ENCODE measurements at regions not wholly inside any gene's neighbourhood (a gene's known extent, or its start where the extent isn't known, plus 50 kb on each side); places are given as distances from the start of the nearest gene placed in this dataset.

DNA sequence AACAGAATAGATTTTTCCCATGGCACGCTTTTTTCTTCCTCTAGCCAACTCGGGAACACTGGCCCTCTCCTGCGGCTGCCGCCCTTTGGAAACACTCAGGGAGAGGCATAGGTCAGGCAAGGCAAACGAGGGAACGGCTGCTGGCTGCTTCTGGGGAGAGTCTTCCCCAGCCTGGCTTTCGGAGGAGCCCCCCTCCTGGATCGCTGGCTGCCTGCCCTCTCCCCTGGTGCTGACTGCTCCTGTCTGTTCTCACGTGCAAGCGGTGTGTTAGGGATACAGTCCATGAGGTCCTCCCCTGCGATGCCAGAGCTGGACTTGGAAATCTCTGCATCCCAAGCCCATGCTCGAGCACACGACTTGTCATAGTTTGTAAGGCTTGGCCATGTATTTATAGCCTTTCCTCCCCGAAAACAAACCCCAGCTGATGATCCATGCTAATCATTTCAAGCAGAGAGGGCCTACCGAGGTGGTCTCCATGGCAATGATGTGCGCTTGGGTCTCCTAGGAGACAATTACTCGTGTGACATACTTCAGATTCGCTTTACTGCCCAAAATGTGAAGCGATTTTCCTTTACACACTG lies 315.6 kb upstream of the ATP10A start:
- DNase-seq = no peak

DNA sequence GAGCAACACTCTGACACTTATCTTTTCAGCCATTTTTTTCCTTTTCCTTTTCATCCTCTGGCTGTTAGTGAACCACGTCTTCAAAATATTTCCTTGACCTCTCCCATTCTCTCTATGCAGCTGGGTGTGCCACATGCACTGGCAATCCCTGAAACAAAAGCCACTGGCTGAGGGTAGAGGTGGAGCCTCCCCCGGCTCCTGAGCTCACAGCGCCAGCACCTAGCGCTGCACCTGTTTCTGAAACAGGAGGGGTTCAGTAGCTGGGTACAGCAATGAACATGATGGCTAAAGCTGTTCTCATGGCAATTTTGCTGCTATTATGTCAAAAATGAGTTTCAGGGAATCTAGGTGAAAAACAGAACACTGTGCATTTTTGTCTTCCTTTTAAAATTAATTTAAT lies 314.7 kb upstream of the ATP10A start:
- no peak for DNase-seq

DNA sequence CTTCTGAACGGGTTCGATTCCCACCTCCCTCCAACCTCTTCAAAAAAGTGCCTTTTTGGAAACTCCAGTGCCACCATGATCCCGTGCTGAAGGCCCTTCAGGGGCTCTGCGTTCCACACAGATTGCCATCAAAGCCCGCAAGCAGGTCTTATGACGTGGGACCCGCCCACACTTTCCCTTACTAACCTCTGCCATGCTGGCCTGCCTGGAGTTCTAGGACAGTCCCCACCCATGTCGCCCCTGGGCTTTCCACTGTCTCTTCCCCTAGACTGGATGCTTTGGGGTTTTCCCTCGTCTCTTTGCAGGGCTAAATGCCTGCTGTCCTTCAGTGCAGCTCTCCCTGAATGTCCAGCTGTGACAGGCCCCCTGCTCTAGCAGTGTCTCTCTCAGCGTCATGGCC lies 313.7 kb upstream of the ATP10A start:
- no peak for DNase-seq

DNA sequence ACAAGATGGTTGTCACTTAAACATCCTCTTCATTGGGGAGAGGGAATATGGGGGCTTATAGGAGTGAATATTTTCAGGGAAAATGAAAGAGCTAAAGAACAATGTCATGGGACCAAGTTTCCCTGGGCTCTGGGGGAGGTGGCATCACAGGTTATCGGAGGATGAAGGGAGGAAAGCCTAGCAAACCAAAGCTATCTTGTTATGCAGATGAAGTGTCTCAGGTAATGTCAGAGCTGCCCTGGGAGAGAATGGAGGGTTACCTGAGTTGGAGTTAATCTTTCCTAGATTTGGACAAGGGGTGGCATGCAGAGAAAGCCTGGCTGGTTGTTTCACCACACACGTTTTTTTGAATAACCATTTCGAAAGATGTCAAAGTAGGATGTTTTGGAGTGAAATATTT lies 308.1 kb upstream of the ATP10A start:
- DNase-seq = no peak

DNA sequence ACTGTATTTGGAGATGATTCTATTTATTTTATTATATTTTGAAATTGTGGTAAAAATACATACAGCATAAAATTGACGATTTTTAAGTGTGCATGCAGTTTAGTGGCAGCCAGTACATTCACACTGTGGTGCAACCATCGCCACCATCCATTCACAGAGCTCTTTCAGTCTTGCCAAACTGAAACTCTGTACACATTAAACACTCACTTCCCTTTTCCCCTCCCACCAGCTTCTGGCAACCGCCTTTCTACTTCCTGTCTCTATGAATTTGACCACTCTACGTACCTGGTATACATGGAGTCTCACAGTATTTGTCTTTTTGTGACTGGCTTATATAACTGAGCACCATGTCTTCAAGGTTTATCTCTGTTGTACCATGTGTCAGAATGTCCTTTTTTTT lies 303.3 kb upstream of the ATP10A start:
- no peak for DNase-seq

DNA sequence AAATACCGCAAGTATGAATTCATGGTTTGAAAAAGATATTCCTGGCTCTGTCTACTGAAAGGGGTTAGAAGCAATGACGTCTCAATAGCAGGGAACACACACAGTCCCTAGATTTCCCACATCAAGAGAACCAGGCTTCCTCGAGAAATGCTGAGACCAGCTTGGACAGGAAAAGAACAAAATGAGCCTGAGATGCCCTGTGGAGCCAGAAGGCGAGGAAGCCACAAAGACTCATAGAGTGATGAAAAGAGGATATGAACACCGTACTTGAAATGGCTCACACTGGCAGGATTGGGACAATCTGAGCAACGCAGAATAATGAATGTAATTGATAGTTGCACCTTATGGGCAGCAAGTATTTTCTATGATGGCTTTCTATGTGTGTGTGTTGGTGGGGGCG lies 302.4 kb upstream of the ATP10A start:
- no peak for DNase-seq

DNA sequence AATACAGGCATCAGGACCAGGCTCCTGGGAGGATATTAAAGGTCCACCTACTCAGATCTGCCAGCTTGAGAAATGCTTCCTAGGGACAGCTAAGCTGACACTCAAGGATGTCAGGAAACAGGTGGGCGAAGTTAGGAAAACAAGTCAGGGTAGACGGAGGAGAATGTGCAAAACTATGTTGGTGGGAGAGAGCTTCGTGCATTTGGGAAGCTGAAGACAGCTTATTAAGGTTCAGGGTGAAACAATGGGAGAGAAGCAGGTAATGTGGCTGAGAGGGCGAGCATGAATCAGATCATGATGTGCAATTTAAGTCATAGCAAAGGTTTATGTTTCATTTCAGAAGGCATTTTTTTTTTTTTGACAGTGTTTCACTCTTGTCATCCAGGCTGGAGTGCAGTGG lies 297.2 kb upstream of the ATP10A start:
- no peak for DNase-seq

DNA sequence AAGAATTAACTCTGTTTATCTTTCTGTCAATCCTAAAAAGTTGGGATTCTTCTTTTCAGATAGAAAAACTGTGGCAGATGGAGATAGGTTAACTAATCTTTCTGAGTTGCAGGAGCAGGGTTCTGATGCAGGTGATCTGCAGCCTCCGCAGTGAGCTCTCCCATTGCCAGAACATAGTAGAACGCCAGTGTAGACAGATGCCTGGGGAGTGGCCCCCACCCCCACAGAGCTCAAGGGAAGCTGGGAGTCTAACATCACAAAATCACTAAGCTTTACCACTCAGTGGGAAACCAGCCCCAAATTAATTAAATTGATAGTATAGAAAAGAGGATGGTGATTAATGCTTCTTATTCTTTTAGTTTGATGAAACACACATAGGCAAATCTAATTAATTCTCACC lies 295.0 kb upstream of the ATP10A start:
- DNase-seq = no peak

DNA sequence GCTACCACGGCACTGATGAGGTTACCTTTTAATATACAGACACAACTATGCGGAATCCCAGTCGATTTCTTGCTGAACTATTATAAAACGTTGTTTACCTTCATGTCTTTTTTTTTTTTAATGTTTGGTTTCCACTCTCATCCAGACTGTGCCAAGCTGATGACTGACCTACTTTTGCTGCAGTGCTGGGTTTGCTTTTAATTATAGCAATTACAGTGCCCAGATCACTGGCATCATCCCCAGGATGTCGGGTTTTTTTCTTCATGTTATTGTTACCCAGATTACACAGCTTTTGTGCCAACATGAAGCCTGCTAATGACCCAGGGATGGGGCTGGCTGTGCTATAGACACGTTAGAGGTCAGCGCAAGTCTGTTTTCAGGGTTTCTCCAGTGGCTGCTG lies 294.0 kb upstream of the ATP10A start:
- no peak for DNase-seq

DNA sequence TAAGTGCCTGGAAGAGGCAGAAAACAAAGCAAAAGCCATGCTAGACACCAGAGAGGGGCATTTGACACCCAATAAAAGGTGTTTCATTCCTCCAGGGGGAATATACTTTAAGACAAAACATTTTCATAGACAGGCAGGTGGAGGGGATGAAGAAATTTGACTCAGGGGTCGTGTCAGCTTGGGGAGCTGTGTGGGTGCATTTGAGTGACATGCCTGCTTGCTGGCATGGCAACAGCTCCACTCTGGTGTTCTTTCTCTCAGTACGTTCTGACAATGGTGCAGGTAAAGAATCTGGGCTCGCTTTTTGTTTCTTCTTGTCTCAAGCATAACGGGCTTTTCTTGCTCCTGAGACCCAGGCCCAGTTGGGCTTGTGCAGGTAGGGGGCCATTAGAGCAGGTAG lies 292.9 kb upstream of the ATP10A start:
- no peak for DNase-seq

DNA sequence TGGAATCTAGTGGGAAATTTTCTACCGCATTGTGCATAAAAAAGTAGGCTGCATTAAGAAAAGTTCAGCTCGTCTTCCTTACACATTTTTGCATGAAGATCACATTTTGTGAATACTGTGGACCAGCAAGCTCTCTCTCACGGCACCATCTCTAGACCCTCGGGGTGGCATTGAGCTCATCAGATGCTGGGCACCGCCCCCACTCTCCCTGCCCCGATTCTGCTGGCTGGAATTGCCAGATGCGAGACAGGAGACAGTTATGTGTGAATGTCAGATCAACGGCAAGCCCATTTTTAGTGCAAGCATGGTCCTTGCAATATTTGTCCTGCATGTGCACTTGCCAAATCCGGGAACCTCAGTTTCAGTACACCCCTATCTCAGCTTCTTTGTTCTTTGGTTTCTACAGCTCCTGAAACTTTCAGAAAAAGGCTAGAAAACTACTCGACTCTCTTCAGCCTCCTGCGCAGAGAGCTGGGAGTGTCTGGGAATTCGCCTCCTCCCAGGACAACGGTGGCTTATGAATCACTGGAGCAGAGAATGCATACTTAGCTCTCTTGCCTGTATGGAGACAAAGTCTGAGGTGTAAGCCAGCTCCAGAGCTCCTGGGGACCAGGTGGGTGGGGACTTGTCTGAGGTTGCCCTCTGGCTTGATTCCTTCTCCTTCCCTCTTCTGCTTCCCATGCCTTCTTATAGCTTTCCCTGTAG lies 285.2 kb upstream of the ATP10A start:
- DNase-seq = no peak

DNA sequence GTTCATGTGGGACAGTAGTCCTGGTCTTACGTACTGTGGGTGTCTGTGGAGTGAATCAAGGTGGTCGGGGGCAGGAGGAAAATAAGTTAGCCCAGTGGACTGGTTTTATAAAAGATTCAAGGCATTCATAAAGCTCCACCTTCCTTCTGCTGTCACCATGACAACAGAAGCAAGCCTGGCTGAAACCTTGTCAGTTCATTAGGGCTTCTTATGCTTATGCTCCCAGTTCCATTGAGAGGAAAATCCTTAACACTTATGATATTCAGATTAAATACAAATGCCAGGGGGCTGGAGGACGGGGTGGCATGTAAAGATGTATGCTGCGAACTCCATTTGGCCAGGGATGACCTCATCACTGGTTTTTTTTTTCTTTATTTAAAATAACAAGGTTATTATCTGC lies 283.1 kb upstream of the ATP10A start:
- no peak for DNase-seq

DNA sequence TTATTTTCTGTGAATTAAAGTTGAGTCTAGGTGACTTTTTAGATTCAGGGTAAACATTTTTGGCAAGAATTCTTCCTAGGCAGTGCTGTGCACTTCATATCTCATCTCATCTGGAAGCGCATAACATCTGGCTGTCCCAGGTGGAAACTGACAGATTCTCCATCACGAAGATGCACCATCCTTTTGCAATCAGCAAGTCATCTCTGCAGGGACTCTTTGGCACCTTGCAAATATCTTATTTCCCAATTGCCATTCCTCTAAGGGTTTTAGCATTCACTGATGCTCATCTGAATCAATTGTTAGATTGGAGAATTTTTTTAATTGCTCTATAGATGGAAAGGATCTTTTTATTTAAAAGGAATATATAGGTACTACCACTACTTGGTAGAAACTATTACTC lies 282.7 kb upstream of the ATP10A start:
- DNase-seq = no peak

DNA sequence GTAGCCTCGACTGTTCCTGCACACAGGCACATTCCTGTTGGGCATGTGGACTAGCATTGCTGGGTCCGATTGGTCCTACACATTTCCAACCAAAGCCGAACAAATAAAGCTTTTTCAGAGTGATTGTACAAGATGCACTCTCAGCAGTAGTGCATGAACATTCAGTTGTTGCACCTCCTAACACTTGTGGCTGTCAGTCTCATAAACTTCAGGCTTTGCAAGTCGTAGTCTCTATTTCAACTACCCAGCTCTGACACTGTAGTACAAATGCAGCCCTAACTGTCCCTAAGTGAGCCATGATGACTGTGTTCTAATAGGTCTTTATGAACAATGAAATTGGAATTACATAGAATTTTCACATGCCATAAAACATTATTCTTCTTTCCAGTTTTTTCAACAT lies 281.7 kb upstream of the ATP10A start:
- no peak for DNase-seq

DNA sequence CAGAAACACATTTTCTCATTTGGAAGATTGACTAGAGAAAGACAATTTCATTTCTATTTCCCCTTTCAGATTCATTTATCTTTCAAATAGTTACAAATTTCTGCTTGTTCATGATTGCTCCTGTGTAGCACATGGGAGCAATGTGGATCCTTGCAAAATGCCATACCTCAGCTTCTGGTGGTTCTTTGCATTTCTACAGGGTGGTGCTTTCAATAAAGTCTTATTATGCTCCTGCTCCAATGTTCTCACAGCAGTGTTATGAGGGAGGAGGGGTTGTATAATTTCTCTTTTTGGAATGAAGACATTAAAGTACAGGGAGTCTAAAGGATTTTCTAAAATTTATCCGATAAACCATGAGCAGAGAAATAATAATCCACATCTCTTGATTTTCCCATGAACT lies 280.1 kb upstream of the ATP10A start:
- no peak for DNase-seq

DNA sequence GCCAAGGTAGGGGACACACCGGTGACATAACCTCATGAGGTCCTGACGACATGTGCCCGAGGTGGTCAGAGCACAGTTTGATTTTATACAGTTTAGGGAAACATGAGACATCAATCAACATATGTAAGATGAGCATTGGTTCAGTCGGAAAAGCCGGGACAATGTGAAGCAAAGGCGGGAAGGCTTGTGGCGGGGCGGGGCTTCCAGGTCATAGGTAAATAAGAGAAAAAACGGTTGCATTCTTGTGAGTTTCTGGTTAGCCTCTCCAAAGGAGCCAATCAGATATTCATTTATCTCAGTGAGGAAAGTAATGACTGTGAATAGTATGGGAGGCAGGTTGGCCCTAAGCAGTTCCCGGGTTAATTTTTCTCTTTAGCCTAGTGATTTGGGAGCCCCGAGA lies 271.7 kb upstream of the ATP10A start:
- DNase-seq = no peak

DNA sequence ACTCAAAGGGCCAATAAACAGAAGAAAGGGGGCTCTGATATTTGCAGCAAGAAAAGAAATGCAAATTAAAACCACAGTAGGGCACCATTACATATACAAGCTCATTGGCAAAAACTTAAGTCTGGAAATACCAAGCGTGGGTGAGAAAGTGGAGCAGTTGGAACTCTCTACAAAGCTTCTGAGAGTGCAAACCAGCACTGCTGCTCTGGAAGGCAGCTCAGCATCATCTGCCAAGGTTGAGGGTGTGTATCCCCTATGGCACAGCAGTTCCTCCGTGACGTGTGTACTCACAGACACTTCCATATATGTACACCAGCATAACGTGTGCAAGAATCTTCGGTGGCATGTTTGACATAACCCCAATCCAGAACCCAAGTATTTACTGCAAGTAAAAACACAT lies 271.0 kb upstream of the ATP10A start:
- DNase-seq = no peak

DNA sequence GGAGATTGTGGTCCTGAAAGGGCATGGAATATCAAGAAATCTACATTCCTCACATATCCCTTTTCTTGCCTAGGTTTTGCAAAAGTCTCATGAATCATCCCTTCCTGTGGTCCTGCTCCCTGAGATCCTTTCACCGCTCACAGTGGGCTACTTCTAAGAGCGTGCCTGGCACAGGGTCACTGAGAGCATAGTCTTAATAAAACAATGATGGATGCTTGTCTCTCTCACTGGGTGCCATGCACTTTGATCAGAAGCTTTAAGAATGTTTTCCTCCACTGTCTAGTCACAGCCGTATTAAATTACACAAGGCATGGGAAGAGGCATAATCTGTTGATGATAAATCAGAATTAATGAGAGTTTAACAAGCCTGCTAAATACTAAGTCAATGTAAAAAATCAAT lies 269.7 kb upstream of the ATP10A start:
- DNase-seq = no peak

DNA sequence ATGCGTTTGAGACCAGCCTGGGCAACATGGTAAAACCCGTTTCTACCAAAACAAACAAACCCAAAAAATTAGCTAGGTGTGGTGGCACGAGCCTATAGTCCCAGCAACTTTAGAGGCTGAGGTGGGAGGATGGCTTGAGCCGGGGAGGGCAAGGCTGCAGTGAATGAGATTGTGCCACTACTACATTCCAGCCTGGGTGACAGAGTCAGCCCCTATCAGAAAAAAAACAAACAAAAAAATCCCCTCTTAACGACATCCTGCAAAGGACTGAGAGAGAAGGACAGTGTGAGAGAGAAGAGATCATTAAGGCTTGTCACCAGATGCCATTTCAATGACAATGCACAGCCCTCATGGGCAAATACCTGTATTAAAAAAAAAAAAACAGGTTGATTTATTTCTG lies 266.7 kb upstream of the ATP10A start:
- DNase-seq = no peak

DNA sequence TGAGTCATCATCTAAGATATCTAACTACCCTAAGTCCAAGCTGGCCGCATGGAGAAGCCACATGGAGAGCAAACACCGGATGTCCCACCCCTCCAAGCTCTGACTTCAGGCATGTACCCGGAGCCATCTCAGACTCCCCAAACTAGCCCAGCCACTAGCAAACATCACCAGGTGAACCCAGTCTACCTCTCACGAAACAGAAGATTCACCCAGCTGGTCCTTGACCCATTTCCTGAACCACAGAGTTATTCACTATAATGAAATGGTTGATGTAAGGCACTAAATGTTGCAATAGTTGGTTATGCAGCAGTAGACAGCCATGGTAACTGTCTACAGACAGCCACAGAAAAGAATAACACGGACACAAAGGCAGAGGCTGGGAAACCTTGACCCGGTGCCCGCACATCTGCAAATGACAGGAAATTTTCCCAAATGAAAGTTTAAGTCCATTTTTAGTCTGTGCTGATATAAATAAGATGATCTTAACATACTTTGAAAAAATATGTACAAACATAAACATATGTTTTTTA lies 265.5 kb upstream of the ATP10A start:
- DNase-seq = no peak

DNA sequence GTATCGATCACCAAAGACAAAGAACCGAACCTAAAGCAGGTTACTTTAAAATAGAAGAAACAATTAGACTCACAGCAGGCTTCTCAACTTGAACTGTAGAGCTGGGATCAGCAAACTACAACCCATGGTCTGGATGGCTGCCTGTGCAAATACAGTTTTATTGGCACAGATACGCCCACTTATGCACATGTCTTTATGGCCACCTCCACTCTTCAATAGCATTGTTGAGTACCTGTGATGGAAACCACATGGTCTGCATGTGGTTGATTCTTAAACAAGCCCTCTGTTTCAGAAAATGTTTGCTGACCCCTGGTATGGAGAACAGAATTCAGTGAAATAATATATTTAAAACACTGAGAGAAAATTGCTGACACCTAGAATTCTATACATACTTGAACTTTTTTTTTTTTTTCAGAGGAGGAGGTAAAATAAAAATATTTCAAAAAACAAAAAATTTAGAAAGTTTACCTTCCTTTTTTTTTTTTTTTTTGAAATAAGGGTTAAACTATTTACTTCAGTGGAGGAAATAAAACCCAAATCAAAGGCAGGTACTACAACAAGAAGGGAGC lies 263.8 kb upstream of the ATP10A start:
- DNase-seq = no peak

DNA sequence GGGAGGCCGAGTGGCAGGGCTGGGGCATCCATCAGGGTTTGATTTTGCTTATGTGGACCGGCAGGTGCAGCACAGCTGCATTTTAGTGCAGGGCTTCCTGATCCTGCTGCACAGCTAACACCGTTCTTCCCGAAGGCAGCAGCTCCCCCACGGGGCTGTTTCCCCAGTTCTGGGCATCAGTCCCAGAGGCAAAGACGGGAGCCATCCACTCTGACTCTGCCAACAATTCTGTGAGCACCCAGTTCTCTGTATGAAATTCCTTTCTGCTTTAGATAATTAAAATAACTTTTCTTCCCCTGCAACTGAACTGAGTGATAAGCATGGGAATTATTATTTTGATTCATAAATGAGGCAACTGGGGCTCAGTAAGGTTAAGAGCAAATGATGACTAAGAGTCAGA lies 262.9 kb upstream of the ATP10A start:
- DNase-seq = no peak

DNA sequence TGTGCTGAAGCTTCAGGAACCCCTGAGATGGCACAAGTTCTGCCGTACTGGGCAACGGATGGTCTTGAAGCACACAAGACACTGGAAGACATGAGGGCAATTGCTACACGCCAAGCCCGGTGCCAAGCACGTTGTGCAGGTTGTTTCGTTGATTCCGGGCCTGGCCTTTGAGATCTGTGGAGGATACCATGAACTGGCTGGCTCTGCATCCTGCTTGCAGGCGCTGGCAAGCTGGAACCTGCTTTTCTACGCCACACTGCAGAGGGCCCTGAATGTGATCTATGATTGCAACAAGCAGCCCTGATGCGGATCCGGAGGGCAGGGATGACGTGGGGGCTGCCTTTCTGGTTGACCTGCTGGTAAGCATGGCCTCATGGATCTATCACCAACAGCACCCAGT lies 262.5 kb upstream of the ATP10A start:
- DNase-seq = no peak

DNA sequence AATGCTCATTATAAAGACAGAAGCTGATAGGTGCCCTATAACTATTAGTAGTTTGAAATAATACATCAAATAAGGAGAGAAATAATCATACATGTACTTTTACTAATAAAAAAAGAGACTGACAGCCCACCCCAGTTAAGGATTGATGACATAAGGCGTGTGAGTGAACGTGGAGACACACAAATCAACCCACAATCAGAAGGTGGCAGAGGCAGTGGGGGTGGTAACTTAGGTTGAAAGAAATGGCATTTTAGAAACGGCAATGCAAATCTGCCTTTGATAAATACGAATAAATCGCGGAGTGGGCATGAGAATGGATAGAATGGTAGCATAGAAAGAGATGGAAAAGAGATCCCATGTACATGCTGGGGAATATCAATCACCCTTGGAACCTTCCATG lies 256.2 kb upstream of the ATP10A start:
- DNase-seq = no peak
